AG04449 (cell line): ENCODE measurements at regions not wholly inside any gene's neighbourhood (a gene's known extent, or its start where the extent isn't known, plus 50 kb on each side); places are given as distances from the start of the nearest gene placed in this dataset.

Experiments
- CTCF ChIA-PET: fragments of 350-600 bp; formaldehyde crosslinking; extraction: SDS; loops from one replicate; lab custom pipeline; 2021; ENCODE audit warnings: antibody characterized with exemption; lab: Yijun Ruan, JAX
- POLR2A ChIA-PET: fragments of 400-600, 350-600 bp; formaldehyde crosslinking; extraction: SDS; loops from one replicate; lab custom pipeline; 2020; ENCODE audit warnings: antibody characterized with exemption, inconsistent platforms; lab: Yijun Ruan, JAX
- DNase-seq: peaks from one replicate; pipeline ENCODE4 v3.0.0-alpha.2; 2010; ENCODE audit warnings: low read depth, low spot score
- H3K4me3 ChIP-seq: 2 replicates; pipeline ENCODE4 v1.5.1; 2011; ENCODE audit warnings: low read depth, mild to moderate bottlenecking, control low read depth, low read length
- TF ChIP-seq, protein P1 (sequence below): IDR thresholded peaks from one replicate; pipeline ENCODE4 v1.5.1; 2011; ENCODE audit warnings: mild to moderate bottlenecking, moderate library complexity, low read length, control low read depth, inconsistent platforms; ENCODE audit not compliant: insufficient read depth; ENCODE audit errors: missing control alignments

DNA sequence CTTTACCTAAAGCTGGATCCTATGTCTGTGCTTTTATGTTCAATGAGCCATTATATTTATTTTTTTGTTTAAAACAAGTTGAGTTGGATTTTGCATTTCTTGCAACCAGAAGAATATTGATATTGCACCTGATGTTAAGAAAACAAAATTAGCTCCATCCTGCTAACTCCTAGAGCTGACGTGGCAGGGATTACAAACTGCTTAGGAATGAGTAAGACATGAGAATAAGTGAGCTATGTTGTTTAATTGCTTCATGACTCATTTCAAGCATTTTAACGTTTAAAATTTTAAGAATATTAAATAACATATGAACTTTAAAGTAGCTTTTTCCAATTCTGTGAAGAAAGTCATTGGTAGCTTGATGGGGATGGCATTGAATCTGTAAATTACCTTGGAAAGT is 663.5 kb downstream of the EPM2A start:
- CTCF ChIA-PET = no interaction called here
- no peak overlapping the region for H3K4me3 ChIP-seq
- POLR2A ChIA-PET = interaction anchor here (0.6 kb wide), 1 partner anchor 227 kb away, joined by 3 read pairs; no protein-coding TSS in a partner anchor
- TF ChIP-seq, protein P1, sequence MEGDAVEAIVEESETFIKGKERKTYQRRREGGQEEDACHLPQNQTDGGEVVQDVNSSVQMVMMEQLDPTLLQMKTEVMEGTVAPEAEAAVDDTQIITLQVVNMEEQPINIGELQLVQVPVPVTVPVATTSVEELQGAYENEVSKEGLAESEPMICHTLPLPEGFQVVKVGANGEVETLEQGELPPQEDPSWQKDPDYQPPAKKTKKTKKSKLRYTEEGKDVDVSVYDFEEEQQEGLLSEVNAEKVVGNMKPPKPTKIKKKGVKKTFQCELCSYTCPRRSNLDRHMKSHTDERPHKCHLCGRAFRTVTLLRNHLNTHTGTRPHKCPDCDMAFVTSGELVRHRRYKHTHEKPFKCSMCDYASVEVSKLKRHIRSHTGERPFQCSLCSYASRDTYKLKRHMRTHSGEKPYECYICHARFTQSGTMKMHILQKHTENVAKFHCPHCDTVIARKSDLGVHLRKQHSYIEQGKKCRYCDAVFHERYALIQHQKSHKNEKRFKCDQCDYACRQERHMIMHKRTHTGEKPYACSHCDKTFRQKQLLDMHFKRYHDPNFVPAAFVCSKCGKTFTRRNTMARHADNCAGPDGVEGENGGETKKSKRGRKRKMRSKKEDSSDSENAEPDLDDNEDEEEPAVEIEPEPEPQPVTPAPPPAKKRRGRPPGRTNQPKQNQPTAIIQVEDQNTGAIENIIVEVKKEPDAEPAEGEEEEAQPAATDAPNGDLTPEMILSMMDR = no peak
- DNase-seq = peak; percentile 81

DNA sequence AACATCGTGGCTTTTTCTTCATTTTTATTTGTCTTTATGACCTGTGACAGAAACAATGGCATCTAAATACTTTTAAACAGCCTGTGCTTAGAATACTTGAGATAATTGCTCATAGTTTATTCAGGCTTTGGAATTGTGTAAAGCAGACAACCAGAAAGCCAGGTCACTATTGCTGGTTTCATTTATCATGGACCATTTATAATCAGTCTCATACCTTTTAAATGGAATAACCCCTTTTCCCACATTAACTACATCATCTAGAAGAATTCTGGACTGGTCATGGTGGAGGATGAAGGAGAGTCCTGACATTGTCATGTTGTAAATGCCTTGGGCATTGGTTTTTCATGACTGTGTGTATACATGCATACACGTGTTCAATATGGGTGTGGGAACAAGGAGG is 661.5 kb downstream of the EPM2A start:
- TF ChIP-seq, protein P1 = no peak
- POLR2A ChIA-PET = no interaction called here
- H3K4me3 ChIP-seq = no peak overlapping the region
- no peak for DNase-seq
- CTCF ChIA-PET = no interaction called here

DNA sequence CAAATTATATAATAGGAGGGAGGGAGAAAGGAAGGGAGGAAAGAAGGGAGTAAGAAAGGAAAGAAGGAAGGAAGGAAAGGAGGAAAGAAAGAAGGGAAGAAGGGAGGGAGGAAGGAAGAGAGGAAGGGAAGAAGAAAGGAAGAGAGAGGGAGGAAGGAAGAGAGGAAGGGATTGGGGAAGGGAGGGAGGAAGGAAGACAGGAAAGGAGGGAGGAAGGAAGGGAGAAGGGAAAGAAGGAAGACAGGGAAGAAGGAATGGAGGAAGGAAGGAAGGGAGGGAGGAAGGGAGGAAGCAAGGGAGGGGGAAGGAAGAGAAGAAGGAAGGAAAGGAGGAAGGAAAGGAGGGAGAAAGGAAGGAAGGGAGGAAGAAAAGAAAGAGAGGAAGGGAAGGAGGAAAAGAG is 660.5 kb downstream of the EPM2A start:
- TF ChIP-seq, protein P1 = no peak
- DNase-seq = no peak
- CTCF ChIA-PET = no interaction called here
- no peak overlapping the region for H3K4me3 ChIP-seq
- POLR2A ChIA-PET = no interaction called here

DNA sequence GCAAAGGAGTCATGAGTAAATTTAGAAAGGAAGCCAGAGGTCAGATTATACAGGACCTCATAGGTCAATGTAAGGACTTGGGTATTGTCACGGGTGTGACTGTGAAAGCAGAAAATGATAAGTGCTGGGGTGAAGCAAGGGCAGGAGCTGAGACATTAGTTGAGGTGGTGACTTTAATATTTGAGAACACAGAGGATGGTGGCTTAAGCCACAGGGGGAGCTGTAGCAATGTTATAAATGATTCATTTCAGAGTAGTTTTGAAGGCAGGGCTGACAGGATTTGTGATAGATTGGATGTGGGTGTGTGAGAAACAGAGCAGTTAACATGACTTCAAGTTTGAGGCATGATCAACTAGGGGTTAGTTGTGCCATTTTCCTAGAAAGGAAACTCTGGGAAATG is 659.9 kb downstream of the EPM2A start:
- TF ChIP-seq, protein P1 = no peak
- ChIA-PET POLR2A (no interaction called here), CTCF (no interaction called here)
- H3K4me3 ChIP-seq = no peak overlapping the region
- no peak for DNase-seq

DNA sequence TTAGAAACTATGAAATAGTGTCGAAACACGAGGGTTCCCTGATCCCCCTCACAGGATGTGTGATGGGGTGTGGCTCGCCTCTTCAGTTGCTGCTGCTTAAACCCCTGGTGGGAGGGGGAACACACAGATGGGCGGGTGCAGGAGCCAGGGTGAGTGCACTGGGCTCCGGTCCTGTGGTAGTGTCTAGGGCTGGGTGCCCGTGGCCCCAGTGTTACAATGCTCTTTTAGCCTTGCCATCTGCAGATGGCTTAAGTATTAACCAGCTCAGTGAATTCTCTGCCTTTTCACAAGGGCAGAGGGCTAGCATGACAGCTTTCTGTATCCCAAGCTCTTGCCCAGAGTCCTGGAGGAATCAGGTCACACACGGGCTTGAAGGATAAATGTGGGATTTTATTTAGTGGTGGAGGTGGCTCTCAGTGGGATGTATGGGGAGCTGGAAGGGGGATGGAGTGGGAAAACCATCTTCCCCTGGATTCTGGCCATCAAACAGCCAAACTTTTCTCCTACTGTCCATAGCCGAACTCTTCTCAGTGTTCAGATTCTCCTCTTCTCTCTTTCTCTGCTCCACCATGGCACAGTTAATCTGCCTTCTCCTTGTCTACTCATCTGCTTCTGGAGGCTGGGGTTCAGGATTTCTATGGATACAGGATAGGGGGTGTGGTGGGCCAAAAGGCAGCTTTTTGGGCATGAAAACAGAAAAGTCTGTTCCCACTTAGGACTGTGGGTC is 659.0 kb downstream of the EPM2A start:
- no peak for DNase-seq
- TF ChIP-seq, protein P1 = no peak
- ChIA-PET POLR2A (no interaction called here), CTCF (no interaction called here)
- H3K4me3 ChIP-seq = no peak overlapping the region

DNA sequence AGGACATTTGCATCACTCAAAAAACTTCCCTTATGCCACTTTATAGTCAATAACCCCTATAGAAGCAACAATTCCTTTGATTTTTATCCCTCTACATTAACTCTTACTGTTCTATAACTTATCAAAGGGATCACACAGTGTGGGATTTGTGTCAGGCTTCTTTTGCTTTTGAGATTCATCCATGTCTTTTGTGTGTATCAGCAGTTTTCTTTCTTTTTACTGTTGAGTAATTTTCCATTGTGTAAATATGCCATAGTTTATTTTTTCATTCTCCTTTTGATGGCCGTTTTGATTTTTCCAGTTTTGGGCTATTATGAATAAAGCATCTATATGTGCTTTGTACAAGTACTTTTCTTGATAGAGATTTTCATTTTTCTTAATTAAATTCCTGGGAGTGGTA is 657.9 kb downstream of the EPM2A start:
- CTCF ChIA-PET = no interaction called here

More for the DNA sequence above, 657.9 kb downstream of the EPM2A start:
- TF ChIP-seq, protein P1 = no peak
- no peak for DNase-seq
- H3K4me3 ChIP-seq = no peak overlapping the region
- POLR2A ChIA-PET = no interaction called here
